ENCODE measurements at regions not wholly inside any gene's neighbourhood (a gene's known extent, or its start where the extent isn't known, plus 50 kb on each side); places are given as distances from the start of the nearest gene placed in this dataset.

- H3K27me3 ChIP-seq (ENCODE audit: control insufficient read depth in 1 of 2, insufficient read depth in 2 of 2, low read length in 2 of 2): no peaks in the 10 kb centered on the region
- H3K4me1 ChIP-seq (ENCODE audit: control insufficient read depth in 2 of 2, insufficient read depth in 2 of 2, low read length in 1 of 2): no peaks in the 10 kb centered on the region
- no peaks in the 10 kb centered on the region for H3K36me3 ChIP-seq (ENCODE audit: control insufficient read depth in 2 of 2, insufficient read depth in 2 of 2, low read length in 1 of 2)
- 56 to 65% methylated on average over 5 of the region's 5 CpGs for WGBS, 2 donors
- no peak overlapping the region for H3K27ac ChIP-seq (ENCODE audit: low read depth in 2 of 2, low read length in 1 of 2)
- H3K9me3 ChIP-seq (ENCODE audit: control insufficient read depth in 2 of 2, insufficient read depth in 1 of 2, low read depth in 1 of 2, low read length in 1 of 2): no peaks in the 10 kb centered on the region
- H3K4me3 ChIP-seq (ENCODE audit: low read depth in 1 of 2, low read length in 2 of 2): no peak overlapping the region
Observed at GRCh38 chr9:16308645-16309044, 561.8 kb downstream of the BNC2 start.

- H3K9me3 ChIP-seq (ENCODE audit: control insufficient read depth in 2 of 2, insufficient read depth in 1 of 2, low read depth in 1 of 2, low read length in 1 of 2): no peaks in the 10 kb centered on the region
- H3K36me3 ChIP-seq (ENCODE audit: control insufficient read depth in 2 of 2, insufficient read depth in 2 of 2, low read length in 1 of 2): no peaks in the 10 kb centered on the region
- no peaks in the 10 kb centered on the region for H3K4me1 ChIP-seq (ENCODE audit: control insufficient read depth in 2 of 2, insufficient read depth in 2 of 2, low read length in 1 of 2)
- WGBS, 2 donors: 74 to 79% methylated on average over 5 of the region's 5 CpGs
- H3K27ac ChIP-seq (ENCODE audit: low read depth in 2 of 2, low read length in 1 of 2): no peak overlapping the region
- no peak overlapping the region for H3K4me3 ChIP-seq (ENCODE audit: low read depth in 1 of 2, low read length in 2 of 2)
- no peaks in the 10 kb centered on the region for H3K27me3 ChIP-seq (ENCODE audit: control insufficient read depth in 1 of 2, insufficient read depth in 2 of 2, low read length in 2 of 2)
Observed at GRCh38 chr9:16309082-16309468, 561.4 kb downstream of the BNC2 start.

GRCh38 chr9:16309469-16310271 lies 560.8 kb downstream of the BNC2 start:
- Histone ChIP-seq H3K27ac (ENCODE audit: low read depth in 2 of 2, low read length in 1 of 2) (peak overlapping the region in 1 of 2 donors; percentile 72), H3K9me3 (ENCODE audit: control insufficient read depth in 2 of 2, insufficient read depth in 1 of 2, low read depth in 1 of 2, low read length in 1 of 2) (no peaks in the 10 kb centered on the region), H3K36me3 (ENCODE audit: control insufficient read depth in 2 of 2, insufficient read depth in 2 of 2, low read length in 1 of 2) (no peaks in the 10 kb centered on the region), H3K27me3 (ENCODE audit: control insufficient read depth in 1 of 2, insufficient read depth in 2 of 2, low read length in 2 of 2) (no peaks in the 10 kb centered on the region), H3K4me1 (ENCODE audit: control insufficient read depth in 2 of 2, insufficient read depth in 2 of 2, low read length in 1 of 2) (peaks cover 0 to 3% of the 10 kb centered on the region in 2 donors), H3K4me3 (ENCODE audit: low read depth in 1 of 2, low read length in 2 of 2) (no peak overlapping the region)
- 43 to 53% methylated on average over 24 of the region's 24 CpGs for WGBS, 2 donors

GRCh38 chr9:16310278-16311110 lies 560.0 kb downstream of the BNC2 start:
- 55 to 68% methylated on average over 26 of the region's 26 CpGs for WGBS, 2 donors
- peak overlapping the region in 1 of 2 donors; percentile 16 for H3K27ac ChIP-seq (ENCODE audit: low read depth in 2 of 2, low read length in 1 of 2)
- no peaks in the 10 kb centered on the region for H3K27me3 ChIP-seq (ENCODE audit: control insufficient read depth in 1 of 2, insufficient read depth in 2 of 2, low read length in 2 of 2)

GRCh38 chr9:16312116-16312515 lies 558.4 kb downstream of the BNC2 start:
- Histone ChIP-seq H3K9me3 (ENCODE audit: control insufficient read depth in 2 of 2, insufficient read depth in 1 of 2, low read depth in 1 of 2, low read length in 1 of 2) (no peaks in the 10 kb centered on the region), H3K27ac (ENCODE audit: low read depth in 2 of 2, low read length in 1 of 2) (no peak overlapping the region), H3K4me1 (ENCODE audit: control insufficient read depth in 2 of 2, insufficient read depth in 2 of 2, low read length in 1 of 2) (peaks cover 0 to 3% of the 10 kb centered on the region in 2 donors), H3K4me3 (ENCODE audit: low read depth in 1 of 2, low read length in 2 of 2) (no peak overlapping the region), H3K36me3 (ENCODE audit: control insufficient read depth in 2 of 2, insufficient read depth in 2 of 2, low read length in 1 of 2) (no peaks in the 10 kb centered on the region), H3K27me3 (ENCODE audit: control insufficient read depth in 1 of 2, insufficient read depth in 2 of 2, low read length in 2 of 2) (no peaks in the 10 kb centered on the region)
- WGBS, 2 donors: 59 to 75% methylated on average over 6 of the region's 6 CpGs

More at GRCh38 chr9:16310278-16311110, 560.0 kb downstream of the BNC2 start:
- H3K9me3 ChIP-seq (ENCODE audit: control insufficient read depth in 2 of 2, insufficient read depth in 1 of 2, low read depth in 1 of 2, low read length in 1 of 2): no peaks in the 10 kb centered on the region
- no peaks in the 10 kb centered on the region for H3K36me3 ChIP-seq (ENCODE audit: control insufficient read depth in 2 of 2, insufficient read depth in 2 of 2, low read length in 1 of 2)
- peaks cover 0 to 3% of the 10 kb centered on the region in 2 donors for H3K4me1 ChIP-seq (ENCODE audit: control insufficient read depth in 2 of 2, insufficient read depth in 2 of 2, low read length in 1 of 2)
- no peak overlapping the region for H3K4me3 ChIP-seq (ENCODE audit: low read depth in 1 of 2, low read length in 2 of 2)

GRCh38 chr9:16312962-16313546 lies 557.4 kb downstream of the BNC2 start:
- H3K27me3 ChIP-seq (ENCODE audit: control insufficient read depth in 1 of 2, insufficient read depth in 2 of 2, low read length in 2 of 2): no peaks in the 10 kb centered on the region
- no peaks in the 10 kb centered on the region for H3K9me3 ChIP-seq (ENCODE audit: control insufficient read depth in 2 of 2, insufficient read depth in 1 of 2, low read depth in 1 of 2, low read length in 1 of 2)
- 88 to 92% methylated on average over 10 of the region's 10 CpGs for WGBS, 2 donors
- no peak overlapping the region for H3K27ac ChIP-seq (ENCODE audit: low read depth in 2 of 2, low read length in 1 of 2)
- H3K4me3 ChIP-seq (ENCODE audit: low read depth in 1 of 2, low read length in 2 of 2): no peak overlapping the region
- peaks cover 0 to 3% of the 10 kb centered on the region in 2 donors for H3K4me1 ChIP-seq (ENCODE audit: control insufficient read depth in 2 of 2, insufficient read depth in 2 of 2, low read length in 1 of 2)
- no peaks in the 10 kb centered on the region for H3K36me3 ChIP-seq (ENCODE audit: control insufficient read depth in 2 of 2, insufficient read depth in 2 of 2, low read length in 1 of 2)

- H3K36me3 ChIP-seq (ENCODE audit: control insufficient read depth in 2 of 2, insufficient read depth in 2 of 2, low read length in 1 of 2): no peaks in the 10 kb centered on the region
- H3K4me3 ChIP-seq (ENCODE audit: low read depth in 1 of 2, low read length in 2 of 2): no peak overlapping the region
- H3K27me3 ChIP-seq (ENCODE audit: control insufficient read depth in 1 of 2, insufficient read depth in 2 of 2, low read length in 2 of 2): no peaks in the 10 kb centered on the region
- H3K27ac ChIP-seq (ENCODE audit: low read depth in 2 of 2, low read length in 1 of 2): no peak overlapping the region
- 84 to 86% methylated on average over 5 of the region's 5 CpGs for WGBS, 2 donors
- peaks cover 0 to 3% of the 10 kb centered on the region in 2 donors for H3K4me1 ChIP-seq (ENCODE audit: control insufficient read depth in 2 of 2, insufficient read depth in 2 of 2, low read length in 1 of 2)
- no peaks in the 10 kb centered on the region for H3K9me3 ChIP-seq (ENCODE audit: control insufficient read depth in 2 of 2, insufficient read depth in 1 of 2, low read depth in 1 of 2, low read length in 1 of 2)
Observed at GRCh38 chr9:16314476-16314875, 556.0 kb downstream of the BNC2 start.

GRCh38 chr9:16315720-16316119 lies 554.8 kb downstream of the BNC2 start:
- Histone ChIP-seq H3K4me1 (ENCODE audit: control insufficient read depth in 2 of 2, insufficient read depth in 2 of 2, low read length in 1 of 2) (peaks cover 0 to 3% of the 10 kb centered on the region in 2 donors), H3K27ac (ENCODE audit: low read depth in 2 of 2, low read length in 1 of 2) (no peak overlapping the region), H3K36me3 (ENCODE audit: control insufficient read depth in 2 of 2, insufficient read depth in 2 of 2, low read length in 1 of 2) (no peaks in the 10 kb centered on the region), H3K4me3 (ENCODE audit: low read depth in 1 of 2, low read length in 2 of 2) (no peak overlapping the region), H3K9me3 (ENCODE audit: control insufficient read depth in 2 of 2, insufficient read depth in 1 of 2, low read depth in 1 of 2, low read length in 1 of 2) (no peaks in the 10 kb centered on the region), H3K27me3 (ENCODE audit: control insufficient read depth in 1 of 2, insufficient read depth in 2 of 2, low read length in 2 of 2) (no peaks in the 10 kb centered on the region)
- 74 to 79% methylated on average over 6 of the region's 6 CpGs for WGBS, 2 donors

GRCh38 chr9:16316456-16316855 lies 554.0 kb downstream of the BNC2 start:
- Histone ChIP-seq H3K27me3 (ENCODE audit: control insufficient read depth in 1 of 2, insufficient read depth in 2 of 2, low read length in 2 of 2) (no peaks in the 10 kb centered on the region), H3K9me3 (ENCODE audit: control insufficient read depth in 2 of 2, insufficient read depth in 1 of 2, low read depth in 1 of 2, low read length in 1 of 2) (no peaks in the 10 kb centered on the region), H3K4me1 (ENCODE audit: control insufficient read depth in 2 of 2, insufficient read depth in 2 of 2, low read length in 1 of 2) (peaks cover 0 to 3% of the 10 kb centered on the region in 2 donors), H3K4me3 (ENCODE audit: low read depth in 1 of 2, low read length in 2 of 2) (no peak overlapping the region), H3K36me3 (ENCODE audit: control insufficient read depth in 2 of 2, insufficient read depth in 2 of 2, low read length in 1 of 2) (no peaks in the 10 kb centered on the region), H3K27ac (ENCODE audit: low read depth in 2 of 2, low read length in 1 of 2) (no peak overlapping the region)
- WGBS, 2 donors: 83 to 86% methylated on average over 9 of the region's 9 CpGs
